Mesendoderm (in vitro differentiated cells): ENCODE measurements at regions not wholly inside any gene's neighbourhood (a gene's known extent, or its start where the extent isn't known, plus 50 kb on each side); places are given as distances from the start of the nearest gene placed in this dataset.

Source experiments
- DNase-seq: peaks from one replicate; pipeline ENCODE4 v3.0.0; 2013
- H2AK5ac ChIP-seq: 2 replicates; pipeline ENCODE4 v1.6.1; 2013; ENCODE audit warnings: low read length, inconsistent platforms
- H2BK120ac ChIP-seq: 2 replicates; pipeline ENCODE4 v1.6.1; 2013; ENCODE audit warnings: low read depth, mild to moderate bottlenecking, low read length, moderate library complexity, mixed read lengths
- H2BK15ac ChIP-seq: replicated peaks from 2 replicates; pipeline ENCODE4 v1.6.1; 2013; ENCODE audit warnings: low read depth, mild to moderate bottlenecking, moderate library complexity
- H2BK5ac ChIP-seq: 2 replicates; pipeline ENCODE4 v1.6.1; 2013; ENCODE audit warnings: low read length, inconsistent platforms
- H3K18ac ChIP-seq: 2 replicates; pipeline ENCODE4 v1.6.1; 2013; ENCODE audit warnings: mild to moderate bottlenecking, low read length, mixed read lengths
- H3K23ac ChIP-seq: one replicate; pipeline ENCODE4 v1.6.1; 2013; ENCODE audit warnings: low read length
- H3K27ac ChIP-seq: 2 replicates; pipeline ENCODE4 v1.5.1; 2013; ENCODE audit warnings: low read depth, mild to moderate bottlenecking, inconsistent platforms, low read length, moderate library complexity
- H3K27me3 ChIP-seq: 2 replicates; pipeline ENCODE4 v1.6.1; 2013; ENCODE audit warnings: low read length, control low read depth, mild to moderate bottlenecking, inconsistent platforms; ENCODE audit not compliant: insufficient read depth, poor library complexity
- H3K36me3 ChIP-seq: 2 replicates; pipeline ENCODE4 v1.6.1; 2013; ENCODE audit warnings: low read length, inconsistent platforms; ENCODE audit not compliant: control insufficient read depth, insufficient read depth
- H3K4ac ChIP-seq: one replicate; pipeline ENCODE4 v1.6.1; 2013; ENCODE audit warnings: low read depth, mild to moderate bottlenecking, low read length, moderate library complexity
- H3K4me1 ChIP-seq: 2 replicates; pipeline ENCODE4 v1.6.1; 2013; ENCODE audit warnings: low read depth, low read length, inconsistent platforms; ENCODE audit not compliant: control insufficient read depth
- H3K4me2 ChIP-seq: 2 replicates; pipeline ENCODE4 v1.6.1; 2013; ENCODE audit warnings: low read length
- H3K4me3 ChIP-seq: 2 replicates; pipeline ENCODE4 v1.5.1; 2013; ENCODE audit warnings: mild to moderate bottlenecking, low read length
- H3K56ac ChIP-seq: one replicate; pipeline ENCODE4 v1.6.1; 2013; ENCODE audit warnings: low read length
- H3K79me1 ChIP-seq: 2 replicates; pipeline ENCODE4 v1.6.1; 2013; ENCODE audit warnings: low read length, inconsistent platforms
- H3K79me2 ChIP-seq: 2 replicates; pipeline ENCODE4 v1.6.1; 2013; ENCODE audit warnings: mild to moderate bottlenecking, low read length; ENCODE audit not compliant: control insufficient read depth, insufficient read depth
- H3K9ac ChIP-seq: 2 replicates; pipeline ENCODE4 v1.6.1; 2013; ENCODE audit warnings: low read length, inconsistent platforms
- H4K5ac ChIP-seq: one replicate; pipeline ENCODE4 v1.6.1; 2013; ENCODE audit warnings: low read length
- H4K8ac ChIP-seq: one replicate; pipeline ENCODE4 v1.6.1; 2013; ENCODE audit warnings: low read depth, mild to moderate bottlenecking, control low read depth, low read length, moderate library complexity
- WGBS: extraction: QIAGEN DNeasy Blood & Tissue Kit; methylation state at CpG from one replicate; pipeline ENCODE4 v1.1.7; 2013; ENCODE audit warnings: low lambda C conversion rate, missing lambda C conversion rate; ENCODE audit not compliant: insufficient coverage; ENCODE audit errors: extremely low coverage; 5-methylcytosine and 5-hydroxymethylcytosine counted together

GRCh38 chr7:113825832-113826231, 93.0 kb downstream of the PPP1R3A start:
- Histone ChIP-seq H2BK5ac (no peak overlapping the region), H2AK5ac (no peak overlapping the region), H3K4me1 (no peaks in the 10 kb centered on the region), H2BK15ac (no peak overlapping the region), H3K79me1 (no peaks in the 10 kb centered on the region), H4K8ac (no peak overlapping the region), H3K27ac (no peak overlapping the region), H3K56ac (no peak overlapping the region), H2BK120ac (no peak overlapping the region), H3K36me3 (no peaks in the 10 kb centered on the region), H3K4me2 (no peak overlapping the region), H3K9ac (no peak overlapping the region), H3K4ac (no peak overlapping the region), H3K4me3 (no peak overlapping the region), H3K18ac (no peak overlapping the region), H3K27me3 (no peaks in the 10 kb centered on the region), H4K5ac (no peak overlapping the region), H3K79me2 (no peaks in the 10 kb centered on the region), H3K23ac (no peak overlapping the region)
- no CpG with 5 or more reads among the region's 1 CpG for WGBS
- DNase-seq: no peak

DNA sequence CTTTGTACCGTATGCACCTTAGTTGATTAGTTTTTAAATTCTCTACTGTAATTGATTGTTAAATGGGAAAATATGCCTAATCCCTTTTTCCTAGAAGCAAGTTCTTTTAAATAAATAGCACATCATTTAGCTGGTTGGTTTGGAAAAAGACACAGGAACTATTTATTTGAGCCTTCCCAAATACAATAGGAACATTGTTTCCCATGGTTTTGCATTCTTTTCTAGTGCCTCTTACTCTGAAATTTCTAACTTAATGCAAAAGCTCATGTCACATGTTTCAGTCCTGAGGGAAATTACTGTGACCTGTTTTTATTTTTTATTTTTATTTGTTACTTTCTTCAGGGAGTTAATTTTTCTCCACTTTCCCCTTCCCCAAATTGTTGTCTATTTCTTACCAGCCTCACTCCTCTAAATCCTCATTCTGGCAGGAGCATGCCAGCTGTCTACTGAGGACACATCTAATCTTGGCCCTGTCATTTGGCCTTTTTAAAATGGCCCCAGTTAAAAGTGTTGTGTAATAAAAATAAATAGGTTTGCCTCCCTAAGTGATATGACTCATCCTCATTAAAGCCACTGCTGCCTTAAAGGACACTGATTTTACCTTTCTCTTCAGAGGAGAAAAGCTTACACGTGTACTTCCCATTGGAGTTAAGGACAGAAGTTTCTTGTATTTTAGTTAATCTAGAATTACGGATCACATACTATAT, 94.5 kb downstream of the PPP1R3A start:
- Histone ChIP-seq H4K8ac (no peak overlapping the region), H4K5ac (no peak overlapping the region), H3K36me3 (no peaks in the 10 kb centered on the region), H2BK5ac (no peak overlapping the region), H3K79me1 (no peaks in the 10 kb centered on the region), H3K4ac (no peak overlapping the region), H2BK120ac (no peak overlapping the region), H3K79me2 (no peaks in the 10 kb centered on the region), H3K4me2 (no peak overlapping the region), H3K4me3 (no peak overlapping the region), H3K23ac (no peak overlapping the region), H3K18ac (no peak overlapping the region), H3K9ac (no peak overlapping the region), H3K27ac (no peak overlapping the region), H3K4me1 (no peaks in the 10 kb centered on the region), H3K27me3 (no peaks in the 10 kb centered on the region), H2BK15ac (no peak overlapping the region), H3K56ac (no peak overlapping the region), H2AK5ac (no peak overlapping the region)
- DNase-seq: no peak
- WGBS: no CpG with 5 or more reads among the region's 3 CpGs

DNA sequence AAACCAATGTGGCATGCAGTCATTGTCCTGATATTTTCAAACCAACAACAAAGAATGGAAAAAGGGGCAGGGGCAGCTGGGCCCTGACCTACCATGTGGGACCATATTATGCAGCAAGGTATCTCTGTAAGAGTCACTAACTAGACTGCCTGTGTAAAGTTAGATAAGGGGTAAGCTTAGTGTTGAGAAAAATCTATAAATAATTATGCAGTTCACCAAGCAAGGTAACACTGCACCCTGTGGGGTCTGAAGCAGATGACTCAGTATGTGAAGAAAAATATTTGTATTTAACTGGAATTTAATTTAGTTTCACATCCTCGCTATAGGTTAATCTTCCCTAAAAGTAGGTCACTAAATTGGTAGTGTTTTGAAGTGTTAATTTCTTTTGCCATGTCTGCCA, 99.3 kb downstream of the PPP1R3A start:
- DNase-seq: no peak
- WGBS: no CpG with 5 or more reads among the region's 1 CpG

DNA sequence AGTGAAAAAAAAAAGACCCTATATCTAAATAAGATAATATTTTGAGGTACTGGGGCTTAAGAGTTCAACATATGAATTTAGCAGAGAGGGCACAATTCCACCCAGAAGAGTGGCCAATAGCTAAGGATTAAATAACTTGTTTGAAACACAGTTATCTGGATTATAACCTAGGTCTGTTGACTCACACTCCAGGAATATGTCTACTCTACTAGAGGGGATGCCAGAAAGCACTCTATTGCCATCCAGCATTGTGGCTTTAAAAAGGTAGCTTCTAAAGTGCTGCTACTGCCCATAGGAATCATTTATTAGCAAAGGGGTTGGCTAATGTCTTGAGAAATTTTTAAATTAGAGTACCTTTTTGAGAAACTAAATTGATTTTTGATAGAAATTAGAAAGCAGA, 102.2 kb downstream of the PPP1R3A start:
- Histone ChIP-seq H2BK120ac (no peak overlapping the region), H3K4ac (no peak overlapping the region), H3K79me1 (no peaks in the 10 kb centered on the region), H3K18ac (no peak overlapping the region), H3K4me1 (no peaks in the 10 kb centered on the region), H4K8ac (no peak overlapping the region), H3K9ac (no peak overlapping the region), H3K4me2 (no peak overlapping the region), H3K23ac (no peak overlapping the region), H2AK5ac (no peak overlapping the region), H2BK15ac (no peak overlapping the region), H3K4me3 (no peak overlapping the region), H4K5ac (no peak overlapping the region), H3K79me2 (no peaks in the 10 kb centered on the region), H3K27ac (no peak overlapping the region), H2BK5ac (no peak overlapping the region), H3K36me3 (no peaks in the 10 kb centered on the region), H3K56ac (no peak overlapping the region), H3K27me3 (no peaks in the 10 kb centered on the region)
- DNase-seq: no peak

More for the DNA sequence above, 99.3 kb downstream of the PPP1R3A start:
- no peak overlapping the region for H3K9ac ChIP-seq
- no peaks in the 10 kb centered on the region for H3K27me3 ChIP-seq
- H3K4me2 ChIP-seq: no peak overlapping the region
- no peaks in the 10 kb centered on the region for H3K79me1 ChIP-seq
- no peak overlapping the region for H4K5ac ChIP-seq
- H3K4me3 ChIP-seq: no peak overlapping the region
- H3K4ac ChIP-seq: no peak overlapping the region
- no peaks in the 10 kb centered on the region for H3K79me2 ChIP-seq
- H3K4me1 ChIP-seq: no peaks in the 10 kb centered on the region
- H3K56ac ChIP-seq: no peak overlapping the region
- H4K8ac ChIP-seq: no peak overlapping the region
- no peaks in the 10 kb centered on the region for H3K36me3 ChIP-seq
- H3K23ac ChIP-seq: no peak overlapping the region
- no peak overlapping the region for H3K27ac ChIP-seq
- H2AK5ac ChIP-seq: no peak overlapping the region
- no peak overlapping the region for H2BK5ac ChIP-seq
- H2BK15ac ChIP-seq: no peak overlapping the region
- H2BK120ac ChIP-seq: no peak overlapping the region
- H3K18ac ChIP-seq: no peak overlapping the region

DNA sequence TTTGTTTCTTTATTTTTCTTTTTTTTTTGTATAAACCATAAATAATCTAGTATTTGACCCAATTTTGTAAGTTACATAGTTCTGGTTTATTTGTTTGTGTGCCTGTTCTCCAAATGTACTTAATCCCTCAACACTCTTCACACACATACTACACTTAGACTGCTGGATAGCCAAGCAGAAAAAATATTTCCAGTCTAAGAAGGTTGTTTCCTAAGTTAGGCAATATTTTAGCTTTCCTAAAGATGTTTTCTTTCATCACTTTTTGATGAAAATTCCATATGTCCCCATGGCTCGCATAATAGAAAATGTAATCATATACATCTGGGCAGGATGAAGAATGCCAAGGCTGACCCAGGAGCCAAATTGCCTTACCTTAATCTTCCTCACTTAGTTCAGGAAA, 105.3 kb downstream of the PPP1R3A start:
- Histone ChIP-seq H2BK15ac (no peak overlapping the region), H3K18ac (no peak overlapping the region), H2BK120ac (no peak overlapping the region), H3K23ac (no peak overlapping the region), H3K4me1 (no peaks in the 10 kb centered on the region), H3K79me1 (no peaks in the 10 kb centered on the region), H3K9ac (no peak overlapping the region), H3K4ac (no peak overlapping the region), H3K56ac (no peak overlapping the region), H3K36me3 (no peaks in the 10 kb centered on the region), H2BK5ac (no peak overlapping the region), H4K5ac (no peak overlapping the region), H3K27ac (no peak overlapping the region), H3K27me3 (no peaks in the 10 kb centered on the region), H3K79me2 (no peaks in the 10 kb centered on the region), H2AK5ac (no peak overlapping the region), H4K8ac (no peak overlapping the region), H3K4me3 (no peak overlapping the region), H3K4me2 (no peak overlapping the region)
- no peak for DNase-seq
- no CpG with 5 or more reads among the region's 1 CpG for WGBS

DNA sequence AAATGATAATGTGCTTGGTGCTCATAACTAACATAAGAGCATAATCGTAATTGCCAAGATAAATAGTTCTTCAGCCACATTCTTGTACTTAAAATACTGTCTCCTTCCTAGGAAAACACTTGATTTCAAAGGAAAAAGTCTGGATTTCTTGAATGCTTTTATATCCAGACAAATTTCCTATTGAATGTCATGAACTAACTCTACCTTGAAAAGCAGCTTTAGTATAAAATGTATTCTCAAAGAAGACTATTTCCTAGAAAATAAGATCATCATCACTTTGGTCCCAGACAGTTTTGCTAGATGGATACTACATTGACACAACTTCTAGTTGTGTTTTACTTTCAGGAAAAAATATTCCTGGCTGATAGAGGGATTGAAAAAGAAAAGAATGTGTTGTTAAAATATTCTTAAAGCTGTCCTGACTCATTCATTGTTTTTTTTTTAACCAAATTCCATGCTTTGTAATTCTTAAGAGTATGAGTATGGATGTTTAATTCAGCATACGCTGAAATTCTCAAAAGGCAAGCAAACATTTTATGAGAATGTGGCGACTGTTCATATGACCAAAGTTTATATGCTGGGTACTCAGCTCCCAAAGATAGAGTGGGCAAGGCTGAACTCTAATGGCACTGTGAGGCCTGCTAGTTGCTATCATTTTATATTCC, 106.1 kb downstream of the PPP1R3A start:
- Histone ChIP-seq H3K27me3 (no peaks in the 10 kb centered on the region), H3K56ac (no peak overlapping the region), H3K79me1 (no peaks in the 10 kb centered on the region), H2BK5ac (no peak overlapping the region), H3K79me2 (no peaks in the 10 kb centered on the region), H4K8ac (no peak overlapping the region), H2BK120ac (no peak overlapping the region), H3K4ac (no peak overlapping the region), H2AK5ac (no peak overlapping the region), H3K23ac (no peak overlapping the region), H3K4me1 (no peaks in the 10 kb centered on the region), H4K5ac (no peak overlapping the region), H3K18ac (no peak overlapping the region), H2BK15ac (no peak overlapping the region), H3K27ac (no peak overlapping the region), H3K36me3 (no peaks in the 10 kb centered on the region), H3K9ac (no peak overlapping the region), H3K4me3 (no peak overlapping the region), H3K4me2 (no peak overlapping the region)
- no peak for DNase-seq
- no CpG with 5 or more reads among the region's 3 CpGs for WGBS
